MCF 10A (cell line): ENCODE measurements at regions not wholly inside any gene's neighbourhood (a gene's known extent, or its start where the extent isn't known, plus 50 kb on each side); places are given as distances from the start of the nearest gene placed in this dataset.
"Not testable (repeated sequence)": the region's sequence is repeated elsewhere in the genome, so short reads cannot be mapped to it uniquely, and the experiment has no call there.

Experiments used
- BruUV-seq: library from RNA; stranded (reverse); fragments of 400-500 nt; replicated peaks from 2 replicates; lab custom pipeline; 2021; lab: Mats Ljungman, UMichigan
- CTCF ChIA-PET: fragments of 300-600 bp; sonication (Branson Sonifier 250); formaldehyde crosslinking; extraction: SDS; loops from one replicate; lab custom pipeline; 2021; ENCODE audit warnings: antibody characterized with exemption, inconsistent platforms; lab: Yijun Ruan, JAX
- POLR2A ChIA-PET: fragments of 300-600, 350-650 bp; sonication (Branson Sonifier 250); formaldehyde crosslinking; extraction: SDS; loops from one replicate; lab custom pipeline; 2020; ENCODE audit warnings: antibody characterized with exemption, inconsistent platforms; lab: Yijun Ruan, JAX
- DNase-seq: peaks from one replicate; pipeline ENCODE4 v3.0.0-alpha.2; 2018; ENCODE audit not compliant: unreplicated experiment
- H3K27ac Mint-ChIP-seq: one replicate; pipeline ENCODE4 v1.8.0; 2022; ENCODE audit warnings: mild to moderate bottlenecking, low read depth, mixed read lengths; ENCODE audit not compliant: unreplicated experiment
- H3K27me3 Mint-ChIP-seq: one replicate; pipeline ENCODE4 v1.8.0; 2022; ENCODE audit warnings: mixed read lengths; ENCODE audit not compliant: insufficient read depth, unreplicated experiment
- H3K36me3 Mint-ChIP-seq: one replicate; pipeline ENCODE4 v1.8.0; 2022; ENCODE audit warnings: mild to moderate bottlenecking, moderate library complexity, mixed read lengths; ENCODE audit not compliant: insufficient read depth, unreplicated experiment
- H3K4me1 Mint-ChIP-seq: one replicate; pipeline ENCODE4 v1.8.0; 2022; ENCODE audit warnings: mixed read lengths; ENCODE audit not compliant: insufficient read depth, unreplicated experiment
- H3K4me3 Mint-ChIP-seq: one replicate; pipeline ENCODE4 v1.8.0; 2022; ENCODE audit warnings: mild to moderate bottlenecking, moderate library complexity, mixed read lengths; ENCODE audit not compliant: unreplicated experiment
- H3K9me3 Mint-ChIP-seq: one replicate; pipeline ENCODE4 v1.8.0; 2022; ENCODE audit warnings: mixed read lengths; ENCODE audit not compliant: unreplicated experiment
- intact Hi-C: fragments of 100-400 bp; cut with micrococcal nuclease; formaldehyde crosslinking; loops from 2 replicates; pipeline ENCODE4 v1.14.1; 2022
- TF ChIP-seq, protein P1 (sequence below): fragments of 200-600 bp; IDR thresholded peaks from one replicate; pipeline ENCODE4 v1.8.0; 2022; ENCODE audit warnings: antibody characterized with exemption, mild to moderate bottlenecking; ENCODE audit not compliant: unreplicated experiment

DNA sequence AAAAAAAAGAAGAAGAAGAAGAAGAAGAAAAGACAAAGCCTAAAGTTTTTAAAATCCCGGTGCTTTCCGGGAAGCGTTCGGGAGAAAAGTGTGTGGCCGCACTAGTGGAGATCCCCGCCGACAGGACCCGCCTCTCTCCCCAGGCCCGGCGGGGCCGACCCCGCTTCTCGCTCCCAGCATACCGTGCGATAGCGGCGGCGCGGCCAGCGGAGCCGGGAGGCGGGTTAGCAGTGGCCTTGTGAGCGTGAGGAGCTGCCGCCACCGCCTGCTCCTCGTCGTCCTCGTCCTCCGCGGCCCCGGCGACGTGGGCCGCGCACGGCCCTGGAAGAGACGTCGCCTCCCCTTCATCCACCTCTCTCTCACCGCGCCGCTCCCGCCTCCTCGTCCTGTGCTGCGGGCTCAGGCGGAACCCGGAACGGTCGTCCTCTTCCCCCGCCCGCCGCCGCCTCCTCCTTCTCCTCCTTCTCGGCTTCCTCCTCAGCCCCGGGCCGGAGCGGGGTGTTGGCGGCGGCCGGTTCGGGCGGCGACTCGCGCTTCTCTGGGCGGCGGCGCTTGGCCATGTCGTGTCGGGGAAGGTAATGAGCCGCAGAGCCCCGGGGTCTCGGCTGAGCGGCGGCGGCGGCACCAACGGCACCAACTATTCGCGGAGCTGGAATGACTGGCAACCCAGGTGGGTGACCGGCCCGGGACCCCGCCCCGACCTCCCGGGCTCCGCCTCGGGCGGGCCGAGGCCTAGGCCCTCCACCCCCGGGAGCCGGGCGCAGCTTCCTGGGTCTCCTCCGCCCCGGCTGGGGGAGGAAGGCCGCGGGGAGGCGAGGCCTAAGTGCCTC lies 62.6 kb upstream of the CDR2 start:
- POLR2A ChIA-PET = interaction anchor here (0.6 to 1.3 kb wide), 9 partner anchors 35 to 916 kb away, joined by 3 to 6 read pairs (median 3); partner anchors contain the start of genes CDR2 and UQCRC2
- not testable (repeated sequence) for BruUV-seq
- DNase-seq = peak; percentile 74

DNA sequence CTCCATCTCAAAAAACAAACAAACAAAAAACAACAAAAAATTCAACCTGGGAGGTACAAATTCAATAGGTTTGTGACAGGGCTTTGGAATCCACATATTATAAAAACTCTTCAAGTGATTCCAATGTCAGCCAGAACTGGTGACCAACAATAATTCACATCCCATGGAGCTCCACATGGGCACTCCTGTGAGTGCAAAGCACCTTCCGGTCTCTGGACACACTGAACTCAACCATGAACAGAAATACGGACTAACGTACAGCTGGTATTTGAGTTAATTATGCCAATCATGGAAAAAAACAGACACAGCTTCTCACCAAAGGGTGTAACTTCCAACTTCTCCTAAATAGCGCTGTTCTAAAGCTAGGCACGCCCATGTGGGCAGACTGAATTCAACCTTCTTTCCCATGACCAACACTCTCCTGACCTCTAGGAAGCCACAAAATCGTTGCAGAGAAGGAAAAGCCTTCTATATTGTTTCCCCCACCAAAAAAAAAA lies 62.0 kb upstream of the CDR2 start:
- H3K9me3 Mint-ChIP-seq, intact Hi-C loops, H3K4me1 Mint-ChIP-seq, DNase-seq, H3K27me3 Mint-ChIP-seq, H3K36me3 Mint-ChIP-seq: not testable (repeated sequence)
- Mint-ChIP-seq H3K4me3 (peak overlapping the region; percentile 76), H3K27ac (peak overlapping the region; percentile 93)
- BruUV-seq = TSS peak; percentile 40
- ChIA-PET POLR2A (interaction anchor here (0.6 to 1.3 kb wide), 2 partner anchors 64 to 184 kb away, joined by 3 to 5 read pairs; no protein-coding TSS in a partner anchor), CTCF (interaction anchor here (0.6 kb wide), 1 partner anchor 43 kb away, joined by 4 read pairs; no protein-coding TSS in a partner anchor)

More for the DNA sequence above, 62.6 kb upstream of the CDR2 start:
- H3K4me1 Mint-ChIP-seq, H3K9me3 Mint-ChIP-seq, H3K27me3 Mint-ChIP-seq, H3K36me3 Mint-ChIP-seq, intact Hi-C loops: not testable (repeated sequence)
- Mint-ChIP-seq H3K4me3 (peak overlapping the region; percentile 76), H3K27ac (peak overlapping the region; percentile 93)
- CTCF ChIA-PET = interaction anchor here (0.6 kb wide), 1 partner anchor 44 kb away, joined by 4 read pairs; no protein-coding TSS in a partner anchor

DNA sequence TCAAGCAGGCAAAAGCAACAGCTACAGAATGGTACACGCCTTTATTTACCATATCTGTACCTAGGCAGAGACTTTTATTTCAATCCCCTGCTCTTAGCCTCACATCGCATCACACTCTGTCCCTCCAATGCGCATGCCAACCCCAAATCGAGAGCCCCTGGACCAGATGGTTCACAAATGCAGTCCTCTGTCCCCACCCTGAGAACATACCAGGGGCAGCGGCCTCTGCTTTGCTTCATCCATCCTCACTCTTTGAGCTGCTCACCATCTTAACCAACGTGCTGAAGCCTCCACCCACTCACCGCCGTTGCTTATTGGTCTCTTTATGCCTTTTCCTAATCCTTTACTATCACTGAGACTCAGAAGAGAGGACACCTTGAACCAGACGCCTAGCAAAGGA lies 56.9 kb upstream of the CDR2 start:
- CTCF ChIA-PET, H3K9me3 Mint-ChIP-seq, intact Hi-C loops, DNase-seq, H3K4me3 Mint-ChIP-seq, H3K27ac Mint-ChIP-seq, H3K4me1 Mint-ChIP-seq, POLR2A ChIA-PET, BruUV-seq, H3K27me3 Mint-ChIP-seq: not testable (repeated sequence)
- H3K36me3 Mint-ChIP-seq = peaks cover 39% of the 10 kb centered on the region

DNA sequence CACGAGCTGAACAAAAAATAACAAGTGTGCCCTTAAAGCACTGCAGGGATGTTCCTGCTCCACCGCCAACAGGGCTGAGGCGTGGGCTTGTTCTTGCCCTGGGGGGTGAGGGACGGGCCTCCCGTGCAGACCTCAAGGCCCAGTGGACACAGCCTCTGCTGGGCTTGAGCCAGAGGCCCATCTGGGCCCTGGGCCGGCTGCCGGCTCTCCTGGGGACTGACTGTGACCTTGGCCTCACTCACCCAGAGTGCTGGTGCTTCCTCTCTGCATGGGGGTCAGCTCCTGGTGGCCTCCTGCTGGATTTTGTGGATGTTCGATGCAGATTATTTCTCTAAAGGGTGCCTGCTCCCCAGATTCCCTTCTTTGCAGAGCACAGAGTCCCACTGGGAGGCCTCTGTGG lies 54.2 kb upstream of the CDR2 start:
- H3K36me3 Mint-ChIP-seq = peaks cover 39% of the 10 kb centered on the region
- no peak overlapping the region for H3K27ac Mint-ChIP-seq
- DNase-seq = no peak
- H3K27me3 Mint-ChIP-seq = no peaks in the 10 kb centered on the region
- no peaks in the 10 kb centered on the region for H3K9me3 Mint-ChIP-seq
- POLR2A ChIA-PET = no interaction called here
- TF ChIP-seq, protein P1, sequence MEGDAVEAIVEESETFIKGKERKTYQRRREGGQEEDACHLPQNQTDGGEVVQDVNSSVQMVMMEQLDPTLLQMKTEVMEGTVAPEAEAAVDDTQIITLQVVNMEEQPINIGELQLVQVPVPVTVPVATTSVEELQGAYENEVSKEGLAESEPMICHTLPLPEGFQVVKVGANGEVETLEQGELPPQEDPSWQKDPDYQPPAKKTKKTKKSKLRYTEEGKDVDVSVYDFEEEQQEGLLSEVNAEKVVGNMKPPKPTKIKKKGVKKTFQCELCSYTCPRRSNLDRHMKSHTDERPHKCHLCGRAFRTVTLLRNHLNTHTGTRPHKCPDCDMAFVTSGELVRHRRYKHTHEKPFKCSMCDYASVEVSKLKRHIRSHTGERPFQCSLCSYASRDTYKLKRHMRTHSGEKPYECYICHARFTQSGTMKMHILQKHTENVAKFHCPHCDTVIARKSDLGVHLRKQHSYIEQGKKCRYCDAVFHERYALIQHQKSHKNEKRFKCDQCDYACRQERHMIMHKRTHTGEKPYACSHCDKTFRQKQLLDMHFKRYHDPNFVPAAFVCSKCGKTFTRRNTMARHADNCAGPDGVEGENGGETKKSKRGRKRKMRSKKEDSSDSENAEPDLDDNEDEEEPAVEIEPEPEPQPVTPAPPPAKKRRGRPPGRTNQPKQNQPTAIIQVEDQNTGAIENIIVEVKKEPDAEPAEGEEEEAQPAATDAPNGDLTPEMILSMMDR = no peak
- intact Hi-C loops = no loop called here
- H3K4me1 Mint-ChIP-seq = no peaks in the 10 kb centered on the region
- CTCF ChIA-PET = no interaction called here
- BruUV-seq = no TSS peak
- H3K4me3 Mint-ChIP-seq = no peak overlapping the region

DNA sequence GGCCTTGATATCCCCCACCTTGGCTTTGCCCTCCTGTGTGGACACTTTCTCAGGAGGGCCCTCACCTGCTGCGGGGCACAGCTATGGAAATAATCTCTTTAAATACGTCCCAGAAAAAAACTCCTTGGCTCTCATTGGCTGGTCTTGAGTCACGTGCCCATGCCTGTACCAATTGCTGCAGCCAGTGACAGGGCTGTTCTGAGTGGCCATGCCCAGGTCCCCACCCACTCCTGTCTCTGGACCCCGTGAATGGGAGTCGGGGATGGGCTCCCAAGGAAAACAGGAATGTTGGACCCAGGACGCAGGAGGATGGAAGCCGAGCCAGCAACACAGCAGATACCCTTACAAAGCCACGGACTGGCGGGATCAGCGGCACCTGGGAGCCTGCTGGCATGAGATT lies 53.1 kb upstream of the CDR2 start:
- POLR2A ChIA-PET = no interaction called here
- Mint-ChIP-seq H3K27ac (no peak overlapping the region), H3K9me3 (no peaks in the 10 kb centered on the region), H3K27me3 (no peaks in the 10 kb centered on the region), H3K4me3 (no peak overlapping the region), H3K4me1 (no peaks in the 10 kb centered on the region), H3K36me3 (peaks cover 43% of the 10 kb centered on the region)
- intact Hi-C loops = no loop called here
- TF ChIP-seq, protein P1 = no peak
- CTCF ChIA-PET = no interaction called here
- no TSS peak for BruUV-seq
- DNase-seq = no peak
